CD14-positive monocyte (primary cell): ENCODE measurements at regions not wholly inside any gene's neighbourhood (a gene's known extent, or its start where the extent isn't known, plus 50 kb on each side); places are given as distances from the start of the nearest gene placed in this dataset.

Experiments
- DNase-seq, 3 donors: peaks; one replicate each; pipeline ENCODE4 v3.0.0-alpha.2; 2011 to 2022
- H2AFZ ChIP-seq: 2 replicates; pipeline ENCODE4 v1.6.0; 2012; ENCODE audit warnings: mild to moderate bottlenecking, low read depth, low read length, inconsistent platforms; ENCODE audit not compliant: insufficient read depth, poor library complexity, severe bottlenecking
- H3K27ac ChIP-seq, 2 donors: 1 replicate in 1 of 2; 2 replicates in 1 of 2; pipeline ENCODE4 v1.5.1; 2012 to 2013; ENCODE audit warnings: low read length in 2 of 2, control low read depth in 1 of 2, inconsistent platforms in 1 of 2, low read depth in 1 of 2, mild to moderate bottlenecking in 1 of 2
- H3K27me3 ChIP-seq, 2 donors: one replicate each; pipeline versions ENCODE4 v1.6.0 to v1.6.1; 2011 to 2013; ENCODE audit warnings: low read length in 2 of 2; ENCODE audit not compliant: control insufficient read depth in 2 of 2, insufficient read depth in 2 of 2
- H3K36me3 ChIP-seq, 2 donors: replicated peaks in 1 of 2; 1 replicate in 1 of 2; 2 replicates in 1 of 2; pipeline versions ENCODE4 v1.5.1 to v1.6.1; 2012 to 2013; ENCODE audit warnings: low read length in 2 of 2, control low read depth in 1 of 2, inconsistent platforms in 1 of 2, mild to moderate bottlenecking in 1 of 2; ENCODE audit not compliant: insufficient read depth in 2 of 2, control insufficient read depth in 1 of 2
- H3K4me1 ChIP-seq, 2 donors: 1 replicate in 1 of 2; 2 replicates in 1 of 2; pipeline versions ENCODE4 v1.5.1 to v1.6.1; 2012 to 2013; ENCODE audit warnings: low read length in 2 of 2, control low read depth in 1 of 2, inconsistent platforms in 1 of 2, mild to moderate bottlenecking in 1 of 2, moderate library complexity in 1 of 2; ENCODE audit not compliant: insufficient read depth in 2 of 2, control insufficient read depth in 1 of 2
- H3K4me2 ChIP-seq: replicated peaks from 2 replicates; pipeline ENCODE3; 2012; ENCODE audit warnings: low read length, moderate library complexity, mild to moderate bottlenecking; ENCODE audit not compliant: poor library complexity, severe bottlenecking; ENCODE audit errors: extremely low read depth
- H3K4me3 ChIP-seq, 3 experiments: fragments of 200-600 bp in 1 of 3; sonication (generic) in 1 of 3; replicated peaks in 1 of 3; 1 replicate in 2 of 3; 2 replicates in 1 of 3; pipeline ENCODE4 v1.5.1; 2011 to 2013; ENCODE audit warnings: low read length in 3 of 3, mild to moderate bottlenecking in 3 of 3, control low read depth in 2 of 3, low read depth in 2 of 3, inconsistent platforms in 1 of 3, moderate library complexity in 1 of 3
- H3K79me2 ChIP-seq: 2 replicates; pipeline ENCODE4 v1.6.0; 2012; ENCODE audit warnings: mild to moderate bottlenecking, control low read depth, inconsistent platforms, low read length, moderate library complexity; ENCODE audit not compliant: insufficient read depth
- H3K9ac ChIP-seq: 2 replicates; pipeline ENCODE4 v1.6.0; 2017; ENCODE audit warnings: low read length, mild to moderate bottlenecking; ENCODE audit not compliant: insufficient read depth, poor library complexity, severe bottlenecking
- H3K9me3 ChIP-seq, 2 donors: replicated peaks in 1 of 2; 1 replicate in 1 of 2; 2 replicates in 1 of 2; pipeline versions ENCODE4 v1.5.1 to v1.6.1; 2012 to 2013; ENCODE audit warnings: low read length in 2 of 2, control low read depth in 1 of 2; ENCODE audit not compliant: control insufficient read depth in 1 of 2, insufficient read depth in 1 of 2
- H4K20me1 ChIP-seq: 2 replicates; pipeline ENCODE4 v1.6.0; 2012; ENCODE audit warnings: mild to moderate bottlenecking, low read length, control low read depth, moderate library complexity; ENCODE audit not compliant: insufficient read depth
- H3K27ac Mint-ChIP-seq, 7 donors: one replicate each; pipeline ENCODE4 v1.8.0; 2020; ENCODE audit warnings: mild to moderate bottlenecking in 7 of 7, mixed read lengths in 7 of 7, moderate library complexity in 6 of 7, inconsistent platforms in 2 of 7
- H3K27me3 Mint-ChIP-seq, 3 donors: one replicate each; pipeline ENCODE4 v1.8.0; 2021 to 2022; ENCODE audit warnings: low read depth in 3 of 3, mild to moderate bottlenecking in 3 of 3, mixed read lengths in 3 of 3, moderate library complexity in 3 of 3, inconsistent platforms in 1 of 3
- H3K36me3 Mint-ChIP-seq, 2 donors: one replicate each; pipeline ENCODE4 v1.8.0; 2020; ENCODE audit warnings: mixed read lengths in 2 of 2, inconsistent platforms in 1 of 2, mild to moderate bottlenecking in 1 of 2
- H3K4me1 Mint-ChIP-seq: one replicate; pipeline ENCODE4 v1.8.0; 2020; ENCODE audit warnings: mild to moderate bottlenecking, mixed read lengths
- H3K4me3 Mint-ChIP-seq, 2 donors: one replicate each; pipeline ENCODE4 v1.8.0; 2020; ENCODE audit warnings: mild to moderate bottlenecking in 2 of 2, mixed read lengths in 2 of 2, moderate library complexity in 1 of 2
- H3K9me3 Mint-ChIP-seq, 7 donors: one replicate each; pipeline ENCODE4 v1.8.0; 2020 to 2022; ENCODE audit warnings: mixed read lengths in 7 of 7, mild to moderate bottlenecking in 6 of 7, moderate library complexity in 6 of 7, inconsistent platforms in 2 of 7
- CTCF ChIP-seq: fragments of 200-600 bp; IDR thresholded peaks from one replicate; pipeline ENCODE4 v1.8.0; 2022; ENCODE audit warnings: antibody characterized with exemption, mild to moderate bottlenecking
- WGBS: methylation state at CpG from one replicate; pipeline ENCODE4 v1.1.5; 2013; ENCODE audit warnings: missing lambda C conversion rate; ENCODE audit not compliant: insufficient coverage; 5-methylcytosine and 5-hydroxymethylcytosine counted together
- intact Hi-C, 2 donors: fragments of 100-400 bp; cut with micrococcal nuclease; formaldehyde crosslinking; loops; one replicate each; pipeline versions ENCODE4 v1.15.0 to v1.15.1; 2023

GRCh38 chr6:27579973-27580372 lies 107.1 kb upstream of the ZNF184 start:
- no peak for DNase-seq
- H3K27ac ChIP-seq = no peak overlapping the region
- Mint-ChIP-seq H3K4me1 (peaks cover 2% of the 10 kb centered on the region), H3K27me3 (peaks cover 22 to 42% (median 22%) of the 10 kb centered on the region in 3 donors), H3K27ac (no peak overlapping the region), H3K4me3 (no peak overlapping the region), H3K9me3 (peaks cover 9 to 23% (median 15%) of the 10 kb centered on the region in 7 donors), H3K36me3 (peaks cover 0 to 1% of the 10 kb centered on the region in 2 donors)
- peaks cover 18 to 37% of the 10 kb centered on the region in 2 donors for H3K27me3 ChIP-seq
- WGBS = 73% methylated on average over 2 of the region's 2 CpGs
- H3K9ac ChIP-seq = no peak overlapping the region
- H4K20me1 ChIP-seq = no peaks in the 10 kb centered on the region
- H3K79me2 ChIP-seq = no peaks in the 10 kb centered on the region
- no peak overlapping the region for H2AFZ ChIP-seq
- H3K4me1 ChIP-seq = no peaks in the 10 kb centered on the region
- no peak for TF ChIP-seq CTCF
- no peak overlapping the region for H3K4me3 ChIP-seq
- peaks cover 2 to 8% of the 10 kb centered on the region in 2 donors for H3K9me3 ChIP-seq
- H3K4me2 ChIP-seq = no peak overlapping the region
- intact Hi-C loops = no loop called here
- H3K36me3 ChIP-seq = no peaks in the 10 kb centered on the region

GRCh38 chr6:27577922-27578321 lies 105.0 kb upstream of the ZNF184 start:
- H3K27me3 ChIP-seq = peaks cover 3 to 18% of the 10 kb centered on the region in 2 donors
- TF ChIP-seq CTCF = no peak
- no peaks in the 10 kb centered on the region for H3K79me2 ChIP-seq
- no peak overlapping the region for H3K4me2 ChIP-seq
- no peak overlapping the region for H3K4me3 ChIP-seq
- peaks cover 2 to 8% of the 10 kb centered on the region in 2 donors for H3K9me3 ChIP-seq
- no peaks in the 10 kb centered on the region for H3K36me3 ChIP-seq
- no peak overlapping the region for H3K27ac ChIP-seq
- no CpG with 5 or more reads among the region's 1 CpG for WGBS
- no peaks in the 10 kb centered on the region for H4K20me1 ChIP-seq
- Mint-ChIP-seq H3K9me3 (peaks cover 8 to 20% (median 14%) of the 10 kb centered on the region in 7 donors), H3K27ac (no peak overlapping the region), H3K4me3 (no peak overlapping the region), H3K4me1 (no peaks in the 10 kb centered on the region), H3K36me3 (no peaks in the 10 kb centered on the region), H3K27me3 (peaks cover 10 to 29% (median 12%) of the 10 kb centered on the region in 3 donors)
- H3K9ac ChIP-seq = no peak overlapping the region
- H3K4me1 ChIP-seq = no peaks in the 10 kb centered on the region
- DNase-seq = no peak
- intact Hi-C loops = no loop called here
- H2AFZ ChIP-seq = no peak overlapping the region
